OCI-LY7 (cell line): ENCODE measurements at regions not wholly inside any gene's neighbourhood (a gene's known extent, or its start where the extent isn't known, plus 50 kb on each side); places are given as distances from the start of the nearest gene placed in this dataset.

Experiments
- CTCF ChIP-seq: fragments of 200-600 bp; sonication (generic); conservative IDR thresholded peaks from 2 replicates; pipeline ENCODE4 v1.5.1; 2014; ENCODE audit warnings: mild to moderate bottlenecking, antibody characterized with exemption, low read length, moderate library complexity, mixed read lengths
- EZH2phosphoT487 ChIP-seq: fragments of 200-600 bp; sonication (generic); IDR thresholded peaks from 2 replicates; pipeline ENCODE4 v1.6.1; 2018; ENCODE audit warnings: low read depth, borderline replicate concordance, mild to moderate bottlenecking, mixed run types, antibody characterized with exemption, low read length, moderate library complexity, mixed read lengths

DNA sequence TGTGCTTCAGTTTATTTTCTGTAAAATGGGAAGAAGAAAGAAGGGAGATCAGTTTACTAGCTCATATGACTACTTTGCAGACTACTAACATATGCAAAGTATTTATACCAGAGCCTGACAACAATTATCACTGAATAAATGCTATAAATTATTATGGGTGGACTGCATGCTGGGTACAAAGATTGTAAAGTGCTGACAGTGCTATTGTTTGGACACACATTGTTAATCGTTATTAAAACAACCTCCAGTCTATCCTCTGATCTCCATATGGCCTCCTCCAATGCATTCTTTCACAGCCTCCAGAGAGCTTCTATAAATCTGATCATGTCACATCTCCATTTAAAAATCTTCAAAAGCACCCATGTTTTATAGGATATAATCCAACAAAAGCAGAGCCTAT is 90.1 kb upstream of the HS3ST1 start:
- no peak for TF ChIP-seq CTCF
- TF ChIP-seq EZH2phosphoT487 = no peak
